Activated CD4-positive, alpha-beta T cell treated with anti-CD3 and anti-CD28 coated beads for 24 hours (primary cell): ENCODE measurements at regions not wholly inside any gene's neighbourhood (a gene's known extent, or its start where the extent isn't known, plus 50 kb on each side); places are given as distances from the start of the nearest gene placed in this dataset.

Experiments
- DNase-seq, 2 donors: peaks; one replicate each; pipeline ENCODE4 v3.0.0-alpha.2; 2020; ENCODE audit warnings: low read depth in 2 of 2

- DNase-seq: no peak
Measured at GRCh38 chr4:126223784-126224407, 909.1 kb downstream of the FAT4 start.

- DNase-seq: no peak
Measured at GRCh38 chr4:126227428-126227827, 912.7 kb downstream of the FAT4 start.

GRCh38 chr4:126230269-126230668 is 915.5 kb downstream of the FAT4 start:
- DNase-seq: no peak

- no peak for DNase-seq
Measured at GRCh38 chr4:126233483-126233882, 918.7 kb downstream of the FAT4 start.

- no peak for DNase-seq
Measured at GRCh38 chr4:126238013-126238412, 923.3 kb downstream of the FAT4 start.

- DNase-seq: no peak
Measured at GRCh38 chr4:126241634-126242033, 926.9 kb downstream of the FAT4 start.

- no peak for DNase-seq
Measured at GRCh38 chr4:126242679-126243390, 928.1 kb downstream of the FAT4 start.

GRCh38 chr4:126247409-126247808 is 932.7 kb downstream of the FAT4 start:
- no peak for DNase-seq

GRCh38 chr4:126250006-126250405 is 935.3 kb downstream of the FAT4 start:
- no peak for DNase-seq

- DNase-seq: no peak
Measured at GRCh38 chr4:126251169-126251568, 936.4 kb downstream of the FAT4 start.

GRCh38 chr4:126262665-126263064 is 947.9 kb downstream of the FAT4 start:
- DNase-seq: no peak

GRCh38 chr4:126264839-126265238 is 950.1 kb downstream of the FAT4 start:
- DNase-seq: no peak

GRCh38 chr4:126265888-126266287 is 951.1 kb downstream of the FAT4 start:
- DNase-seq: no peak

- no peak for DNase-seq
Measured at GRCh38 chr4:126267689-126268088, 952.9 kb downstream of the FAT4 start.

- no peak for DNase-seq
Measured at GRCh38 chr4:126268106-126268505, 953.4 kb downstream of the FAT4 start.

GRCh38 chr4:126269106-126269505 is 954.4 kb downstream of the FAT4 start:
- no peak for DNase-seq

GRCh38 chr4:126271292-126271691 is 956.5 kb downstream of the FAT4 start:
- no peak for DNase-seq

GRCh38 chr4:126273746-126274145 is 959.0 kb downstream of the FAT4 start:
- DNase-seq: no peak

- DNase-seq: no peak
Measured at GRCh38 chr4:126291886-126292285, 977.1 kb downstream of the FAT4 start.

- no peak for DNase-seq
Measured at GRCh38 chr4:126298271-126298670, 983.5 kb downstream of the FAT4 start.

GRCh38 chr4:126306152-126306869 is 991.6 kb downstream of the FAT4 start:
- DNase-seq: no peak

- DNase-seq: no peak
Measured at GRCh38 chr4:126318376-126318775, 1003.6 kb downstream of the FAT4 start.

- no peak for DNase-seq
Measured at GRCh38 chr4:126328914-126329313, 1014.2 kb downstream of the FAT4 start.
